CD4-positive, alpha-beta T cell (primary cell): ENCODE measurements at regions not wholly inside any gene's neighbourhood (a gene's known extent, or its start where the extent isn't known, plus 50 kb on each side); places are given as distances from the start of the nearest gene placed in this dataset.

Source experiments
- ATAC-seq: fragments of 200-7000 bp; cut with Tn5 transposase; one replicate; pipeline ENCODE4 v1.10.0; 2022; ENCODE audit warnings: mild to moderate bottlenecking; ENCODE audit not compliant: poor library complexity
- CTCF ChIA-PET: fragments of 350-600 bp; sonication (Branson Sonifier 250); formaldehyde crosslinking; loops from one replicate; lab custom pipeline; 2021; ENCODE audit warnings: antibody characterized with exemption, inconsistent platforms; lab: Charles Lee
- POLR2A ChIA-PET: fragments of 350-600 bp; sonication (Branson Sonifier 250); formaldehyde crosslinking; loops from one replicate; lab custom pipeline; 2021; ENCODE audit warnings: antibody characterized with exemption, inconsistent platforms; lab: Charles Lee
- DNase-seq, 14 experiments: peaks; one replicate each; pipeline ENCODE4 v3.0.0-alpha.2; 2013 to 2020; ENCODE audit warnings: mixed read lengths in 2 of 14
- H3K27ac ChIP-seq, 2 donors: one replicate each; pipeline versions ENCODE4 v1.5.1 to v1.7.0; 2013; ENCODE audit warnings: low read length in 2 of 2, low read depth in 1 of 2, mild to moderate bottlenecking in 1 of 2
- H3K27me3 ChIP-seq, 2 experiments: 1 replicate in 1 of 2; 2 replicates in 1 of 2; pipeline versions ENCODE4 v1.6.1 to v1.7.0; 2013; ENCODE audit warnings: low read length in 2 of 2, control low read depth in 1 of 2, mild to moderate bottlenecking in 1 of 2, moderate library complexity in 1 of 2; ENCODE audit not compliant: insufficient read depth in 2 of 2, control insufficient read depth in 1 of 2
- H3K36me3 ChIP-seq: one replicate; pipeline ENCODE4 v1.6.1; 2013; ENCODE audit warnings: low read length, control low read depth; ENCODE audit not compliant: insufficient read depth
- H3K4me1 ChIP-seq: one replicate; pipeline ENCODE4 v1.6.1; 2013; ENCODE audit warnings: low read length, control low read depth; ENCODE audit not compliant: insufficient read depth
- H3K4me3 ChIP-seq: one replicate; pipeline ENCODE4 v1.5.1; 2013; ENCODE audit warnings: mild to moderate bottlenecking, low read length, moderate library complexity
- H3K9me3 ChIP-seq, 2 experiments: 1 replicate in 1 of 2; 2 replicates in 1 of 2; pipeline versions ENCODE4 v1.6.1 to v1.7.0; 2013; ENCODE audit warnings: low read length in 2 of 2, mild to moderate bottlenecking in 2 of 2, control low read depth in 1 of 2, moderate library complexity in 1 of 2; ENCODE audit not compliant: control insufficient read depth in 1 of 2, insufficient read depth in 1 of 2
- H3K27ac Mint-ChIP-seq: one replicate; pipeline ENCODE4 v1.8.0; 2020; ENCODE audit warnings: mixed read lengths
- H3K27me3 Mint-ChIP-seq: one replicate; pipeline ENCODE4 v1.8.0; 2021; ENCODE audit warnings: mixed read lengths
- H3K36me3 Mint-ChIP-seq: one replicate; pipeline ENCODE4 v1.8.0; 2021; ENCODE audit warnings: low read depth, mixed read lengths
- H3K4me1 Mint-ChIP-seq: one replicate; pipeline ENCODE4 v1.8.0; 2021; ENCODE audit warnings: low read depth, mixed read lengths
- H3K4me3 Mint-ChIP-seq: one replicate; pipeline ENCODE4 v1.8.0; 2020; ENCODE audit warnings: mild to moderate bottlenecking, mixed read lengths
- H3K9me3 Mint-ChIP-seq: one replicate; pipeline ENCODE4 v1.8.0; 2020; ENCODE audit warnings: mixed read lengths
- intact Hi-C, 2 experiments: fragments of 100-400 bp; cut with DNase I in 1 of 2; cut with micrococcal nuclease in 1 of 2; formaldehyde crosslinking; loops; one replicate each; pipeline versions ENCODE4 v1.15.1 to v1.9.0; 2023 to 2025; cut with DNase I, micrococcal nuclease
- TF ChIP-seq, protein P1 (sequence below): fragments of 200-600 bp; IDR thresholded peaks from one replicate; pipeline ENCODE4 v1.8.0; 2022; ENCODE audit warnings: antibody characterized with exemption, mild to moderate bottlenecking

DNA sequence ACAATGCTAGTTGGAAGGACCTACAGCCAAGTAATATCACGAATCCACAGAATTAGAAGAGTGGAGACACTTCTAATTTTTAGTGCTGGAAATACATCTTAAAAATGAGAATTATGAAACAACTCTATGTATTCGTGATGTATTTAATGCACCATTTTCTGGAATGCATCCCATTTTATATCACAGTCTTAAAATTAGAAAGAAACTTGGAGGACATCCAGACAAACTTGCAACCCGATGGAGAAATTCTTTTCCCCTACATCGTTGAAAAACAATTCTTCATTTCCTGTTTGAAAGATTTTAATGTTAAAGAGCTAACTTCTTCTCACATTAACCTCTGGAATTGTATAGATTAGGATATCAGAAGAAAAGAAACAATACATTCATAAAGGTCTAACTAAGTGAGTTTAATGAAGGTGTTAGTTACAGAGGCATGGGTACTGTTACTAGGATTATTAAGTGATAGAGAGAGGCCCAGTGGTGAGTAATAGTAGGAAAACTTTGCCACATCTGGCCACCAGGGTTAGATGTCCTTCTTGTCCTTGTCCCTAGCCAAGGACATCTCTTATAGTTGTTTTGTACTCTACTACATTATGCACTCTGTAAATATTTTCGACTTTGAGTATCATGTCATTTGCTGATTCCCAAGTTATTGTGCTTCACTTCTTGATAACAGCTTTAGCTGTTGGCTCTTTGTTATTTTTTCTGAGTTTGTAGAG lies 502.4 kb upstream of the PTCHD4 start:
- Mint-ChIP-seq H3K36me3 (no peaks in the 10 kb centered on the region), H3K27ac (no peak overlapping the region), H3K4me3 (no peak overlapping the region), H3K9me3 (peaks cover 13% of the 10 kb centered on the region), H3K4me1 (no peaks in the 10 kb centered on the region), H3K27me3 (no peaks in the 10 kb centered on the region)
- H3K36me3 ChIP-seq: no peaks in the 10 kb centered on the region
- DNase-seq (no peak), ATAC-seq (no peak)
- TF ChIP-seq, protein P1, sequence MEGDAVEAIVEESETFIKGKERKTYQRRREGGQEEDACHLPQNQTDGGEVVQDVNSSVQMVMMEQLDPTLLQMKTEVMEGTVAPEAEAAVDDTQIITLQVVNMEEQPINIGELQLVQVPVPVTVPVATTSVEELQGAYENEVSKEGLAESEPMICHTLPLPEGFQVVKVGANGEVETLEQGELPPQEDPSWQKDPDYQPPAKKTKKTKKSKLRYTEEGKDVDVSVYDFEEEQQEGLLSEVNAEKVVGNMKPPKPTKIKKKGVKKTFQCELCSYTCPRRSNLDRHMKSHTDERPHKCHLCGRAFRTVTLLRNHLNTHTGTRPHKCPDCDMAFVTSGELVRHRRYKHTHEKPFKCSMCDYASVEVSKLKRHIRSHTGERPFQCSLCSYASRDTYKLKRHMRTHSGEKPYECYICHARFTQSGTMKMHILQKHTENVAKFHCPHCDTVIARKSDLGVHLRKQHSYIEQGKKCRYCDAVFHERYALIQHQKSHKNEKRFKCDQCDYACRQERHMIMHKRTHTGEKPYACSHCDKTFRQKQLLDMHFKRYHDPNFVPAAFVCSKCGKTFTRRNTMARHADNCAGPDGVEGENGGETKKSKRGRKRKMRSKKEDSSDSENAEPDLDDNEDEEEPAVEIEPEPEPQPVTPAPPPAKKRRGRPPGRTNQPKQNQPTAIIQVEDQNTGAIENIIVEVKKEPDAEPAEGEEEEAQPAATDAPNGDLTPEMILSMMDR: no peak
- ChIA-PET POLR2A (no interaction called here), CTCF (no interaction called here)
- H3K27ac ChIP-seq: no peak overlapping the region
- no peaks in the 10 kb centered on the region for H3K4me1 ChIP-seq
- peaks cover 0 to 4% of the 10 kb centered on the region in 2 experiments for H3K9me3 ChIP-seq
- intact Hi-C loops: no loop called here
- H3K27me3 ChIP-seq: no peaks in the 10 kb centered on the region
- H3K4me3 ChIP-seq: no peak overlapping the region

DNA sequence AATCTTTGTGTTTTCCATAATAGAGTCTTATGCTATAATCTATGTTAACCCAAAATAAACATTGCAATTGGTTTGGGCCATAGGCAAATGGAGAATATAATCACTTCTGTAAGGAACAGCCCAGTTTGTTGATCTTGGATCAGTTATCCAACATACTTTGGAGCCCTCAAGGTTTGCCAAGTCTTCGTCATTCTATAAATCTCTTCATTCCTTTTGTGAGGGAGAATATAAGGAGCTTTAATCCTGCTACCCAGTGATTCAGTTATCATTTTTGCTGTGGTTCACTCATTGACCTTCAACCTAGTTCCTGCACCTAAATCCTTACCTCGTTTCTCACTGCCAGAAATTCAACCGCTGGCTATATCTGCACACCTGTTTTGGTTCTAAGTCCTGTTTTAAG lies 500.3 kb upstream of the PTCHD4 start:
- Mint-ChIP-seq H3K4me1 (no peaks in the 10 kb centered on the region), H3K9me3 (peaks cover 7% of the 10 kb centered on the region), H3K4me3 (no peak overlapping the region), H3K27ac (no peak overlapping the region), H3K36me3 (no peaks in the 10 kb centered on the region), H3K27me3 (no peaks in the 10 kb centered on the region)
- Histone ChIP-seq H3K36me3 (no peaks in the 10 kb centered on the region), H3K4me1 (no peaks in the 10 kb centered on the region), H3K9me3 (peaks cover 0 to 4% of the 10 kb centered on the region in 2 experiments), H3K4me3 (no peak overlapping the region), H3K27me3 (no peaks in the 10 kb centered on the region), H3K27ac (no peak overlapping the region)
- intact Hi-C loops: no loop called here
- POLR2A ChIA-PET: no interaction called here
- CTCF ChIA-PET: no interaction called here
- ATAC-seq (no peak), DNase-seq (no peak)
- TF ChIP-seq, protein P1: no peak

DNA sequence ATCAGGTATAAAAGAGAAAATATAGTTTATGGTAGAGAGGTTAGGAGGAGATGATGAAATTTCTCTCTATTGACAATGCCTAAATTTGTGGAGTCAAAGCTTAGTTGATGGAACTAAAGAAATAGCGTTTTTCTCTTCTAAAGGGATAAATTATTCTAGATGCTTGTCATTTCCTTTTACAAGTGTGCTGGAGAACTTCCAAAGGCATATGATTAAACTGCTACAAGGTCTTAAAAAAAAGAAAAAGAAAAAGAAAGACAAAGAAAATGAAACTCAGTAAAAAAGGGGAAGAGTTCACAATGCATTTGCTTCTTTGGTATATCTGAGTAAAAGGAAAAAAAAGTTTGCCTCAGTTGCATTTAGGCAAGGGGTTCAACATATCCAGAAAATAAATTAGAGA lies 499.8 kb upstream of the PTCHD4 start:
- Histone ChIP-seq H3K27me3 (no peaks in the 10 kb centered on the region), H3K27ac (no peak overlapping the region), H3K36me3 (no peaks in the 10 kb centered on the region), H3K4me1 (no peaks in the 10 kb centered on the region), H3K4me3 (no peak overlapping the region), H3K9me3 (peaks cover 0 to 4% of the 10 kb centered on the region in 2 experiments)
- TF ChIP-seq, protein P1: no peak
- Mint-ChIP-seq H3K36me3 (no peaks in the 10 kb centered on the region), H3K27me3 (no peaks in the 10 kb centered on the region), H3K4me3 (no peak overlapping the region), H3K27ac (no peak overlapping the region), H3K4me1 (no peaks in the 10 kb centered on the region), H3K9me3 (peaks cover 7% of the 10 kb centered on the region)
- intact Hi-C loops: no loop called here
- POLR2A ChIA-PET: no interaction called here
- ATAC-seq: no peak
- DNase-seq: no peak
- CTCF ChIA-PET: no interaction called here
